ENCODE measurements at regions not wholly inside any gene's neighbourhood (a gene's known extent, or its start where the extent isn't known, plus 50 kb on each side); places are given as distances from the start of the nearest gene placed in this dataset.
"Not testable (repeated sequence)": the region's sequence is repeated elsewhere in the genome, so short reads cannot be mapped to it uniquely, and the experiment has no call there.

DNA sequence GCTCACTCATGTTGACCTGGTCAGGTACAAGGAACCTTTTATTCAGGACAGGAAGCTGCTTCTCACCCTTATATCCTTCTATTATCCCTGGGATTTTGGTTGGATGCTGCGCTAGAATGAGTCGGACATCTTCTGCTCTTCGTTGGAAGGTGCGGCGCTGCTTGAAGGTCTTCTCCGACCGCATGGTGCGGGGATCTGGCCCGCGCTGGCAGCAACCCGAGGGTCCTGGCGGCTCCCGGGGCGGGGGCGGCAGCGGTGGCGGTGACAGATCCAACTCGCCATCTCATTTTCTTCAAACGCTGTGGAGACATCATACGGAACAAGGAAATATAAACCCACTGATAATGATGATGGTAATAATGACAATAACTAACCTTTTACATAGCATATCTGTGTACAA lies 126.3 kb downstream of the ATXN7L3B start:
- no peak for DNase-seq (ENCODE audit: low spot score)
- WGBS: 97% methylated on average over 20 of the region's 20 CpGs
- Histone ChIP-seq H3K9me3 (no peaks in the 10 kb centered on the region), H3K36me3 (no peaks in the 10 kb centered on the region), H3K4me3 (no peak overlapping the region), H3K27ac (no peak overlapping the region), H3K4me1 (replicated peaks) (no peaks in the 10 kb centered on the region), H3K27me3 (replicated peaks; ENCODE audit: insufficient read depth) (no peaks in the 10 kb centered on the region)
- TF ChIP-seq, protein P1, sequence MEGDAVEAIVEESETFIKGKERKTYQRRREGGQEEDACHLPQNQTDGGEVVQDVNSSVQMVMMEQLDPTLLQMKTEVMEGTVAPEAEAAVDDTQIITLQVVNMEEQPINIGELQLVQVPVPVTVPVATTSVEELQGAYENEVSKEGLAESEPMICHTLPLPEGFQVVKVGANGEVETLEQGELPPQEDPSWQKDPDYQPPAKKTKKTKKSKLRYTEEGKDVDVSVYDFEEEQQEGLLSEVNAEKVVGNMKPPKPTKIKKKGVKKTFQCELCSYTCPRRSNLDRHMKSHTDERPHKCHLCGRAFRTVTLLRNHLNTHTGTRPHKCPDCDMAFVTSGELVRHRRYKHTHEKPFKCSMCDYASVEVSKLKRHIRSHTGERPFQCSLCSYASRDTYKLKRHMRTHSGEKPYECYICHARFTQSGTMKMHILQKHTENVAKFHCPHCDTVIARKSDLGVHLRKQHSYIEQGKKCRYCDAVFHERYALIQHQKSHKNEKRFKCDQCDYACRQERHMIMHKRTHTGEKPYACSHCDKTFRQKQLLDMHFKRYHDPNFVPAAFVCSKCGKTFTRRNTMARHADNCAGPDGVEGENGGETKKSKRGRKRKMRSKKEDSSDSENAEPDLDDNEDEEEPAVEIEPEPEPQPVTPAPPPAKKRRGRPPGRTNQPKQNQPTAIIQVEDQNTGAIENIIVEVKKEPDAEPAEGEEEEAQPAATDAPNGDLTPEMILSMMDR (IDR thresholded peaks at IDR 0.05): no peak
- TF ChIP-seq POLR2AphosphoS5 (IDR thresholded peaks at IDR 0.05): no peak
- TF ChIP-seq POLR2A (IDR thresholded peaks at IDR 0.05): no peak
- intact Hi-C loops (cut with DNase I): no loop called here

DNA sequence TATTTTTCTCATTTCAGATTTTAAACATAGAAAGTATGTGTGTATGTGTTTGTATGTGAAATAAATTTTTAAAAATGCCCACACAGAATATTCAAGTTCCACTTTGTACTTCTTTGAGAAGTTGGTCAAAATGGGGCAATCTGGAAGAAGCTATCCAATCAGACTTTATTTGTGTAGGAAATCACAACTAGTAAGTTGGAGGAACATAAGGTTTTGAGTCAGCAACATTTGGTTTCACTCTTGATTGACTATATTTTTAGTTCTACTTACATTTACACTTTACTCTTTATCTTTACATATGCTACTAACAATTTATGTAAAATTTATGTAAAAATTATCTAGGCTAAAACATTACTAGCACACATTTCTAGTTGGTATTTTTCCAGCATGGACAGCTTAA lies 128.1 kb downstream of the ATXN7L3B start:
- intact Hi-C loops (cut with DNase I): no loop called here
- Histone ChIP-seq H3K36me3 (no peaks in the 10 kb centered on the region), H3K27ac (no peak overlapping the region), H3K9me3 (no peaks in the 10 kb centered on the region), H3K4me3 (no peak overlapping the region), H3K4me1 (replicated peaks) (no peaks in the 10 kb centered on the region), H3K27me3 (replicated peaks; ENCODE audit: insufficient read depth) (no peaks in the 10 kb centered on the region)
- DNase-seq (ENCODE audit: low spot score): no peak
- TF ChIP-seq, protein P1 (IDR thresholded peaks at IDR 0.05): no peak
- no peak for TF ChIP-seq POLR2AphosphoS5 (IDR thresholded peaks at IDR 0.05)

DNA sequence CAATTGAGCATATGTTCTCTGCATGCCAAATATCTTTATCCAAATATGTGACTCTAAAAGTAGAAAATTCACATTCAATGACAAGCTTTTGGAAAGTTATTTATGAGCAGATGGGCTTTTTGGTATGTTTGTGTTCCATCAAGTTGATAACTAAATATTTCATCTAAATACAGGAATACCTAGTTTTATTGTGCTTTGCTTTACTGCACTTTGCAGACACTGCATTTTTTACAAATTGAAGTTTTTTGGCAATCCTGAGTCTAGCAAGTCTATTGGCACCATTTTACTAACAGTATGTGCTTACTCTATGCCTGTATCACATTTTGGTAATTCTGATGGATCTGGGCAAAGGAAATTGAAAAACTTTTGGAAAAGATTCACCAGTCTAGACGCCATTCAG lies 133.8 kb downstream of the ATXN7L3B start:
- Histone ChIP-seq H3K4me1 (replicated peaks) (no peaks in the 10 kb centered on the region), H3K36me3 (no peaks in the 10 kb centered on the region), H3K27me3 (replicated peaks; ENCODE audit: insufficient read depth) (no peaks in the 10 kb centered on the region), H3K4me3 (no peak overlapping the region), H3K9me3 (no peaks in the 10 kb centered on the region), H3K27ac (no peak overlapping the region)
- DNase-seq (ENCODE audit: low spot score): no peak
- WGBS: 54% methylated on average over 1 of the region's 1 CpG
- intact Hi-C loops (cut with DNase I): no loop called here
- TF ChIP-seq, protein P1 (IDR thresholded peaks at IDR 0.05): no peak
- TF ChIP-seq POLR2A (IDR thresholded peaks at IDR 0.05) (no peak), POLR2AphosphoS5 (IDR thresholded peaks at IDR 0.05) (no peak)

DNA sequence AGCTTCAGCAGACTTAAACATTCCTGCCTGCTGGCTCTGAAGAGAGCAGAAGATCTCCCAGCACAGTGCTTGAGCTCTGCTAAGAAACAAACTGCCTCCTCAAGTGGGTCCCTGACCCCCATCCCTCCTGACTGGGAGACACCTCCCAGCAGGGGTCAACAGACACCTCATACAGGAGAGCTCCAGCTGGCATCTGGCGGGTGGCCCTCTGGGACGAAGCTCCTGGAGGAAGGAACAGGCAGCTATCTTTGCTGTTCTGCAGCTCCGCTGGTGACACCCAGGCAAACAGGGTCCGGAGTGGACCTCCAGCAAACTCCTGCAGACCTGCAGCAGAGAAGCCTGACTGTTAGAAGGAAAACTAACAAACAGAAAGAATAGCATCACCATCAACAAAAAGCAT lies 139.3 kb downstream of the ATXN7L3B start:
- DNase-seq (ENCODE audit: low spot score); H3K4me3 ChIP-seq; H3K9me3 ChIP-seq; H3K36me3 ChIP-seq; H3K4me1 ChIP-seq (replicated peaks); H3K27ac ChIP-seq; H3K27me3 ChIP-seq (replicated peaks; ENCODE audit: insufficient read depth); intact Hi-C loops (cut with DNase I): not testable (repeated sequence)
- 91% methylated on average over 4 of the region's 4 CpGs for WGBS

DNA sequence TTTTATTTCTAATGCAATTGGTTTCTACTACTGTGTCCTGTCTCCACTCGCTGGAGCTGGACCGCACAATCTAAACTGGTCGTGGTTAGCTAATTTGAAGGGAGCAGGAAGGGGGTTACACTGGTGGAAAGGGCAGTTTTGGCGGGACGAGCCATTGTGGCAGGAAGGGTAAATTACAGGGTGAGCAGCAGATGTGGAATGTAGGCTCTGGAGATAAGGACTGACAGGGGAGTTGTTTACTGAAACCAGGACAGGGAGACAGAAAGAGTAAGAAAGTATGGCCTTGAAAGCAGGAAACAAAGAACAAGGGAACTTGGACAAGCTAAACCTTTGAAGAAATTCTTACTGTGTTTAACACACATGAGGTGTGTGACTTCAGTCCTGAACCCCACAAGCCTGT lies 147.8 kb downstream of the ATXN7L3B start:
- Histone ChIP-seq H3K27ac (no peak overlapping the region), H3K27me3 (replicated peaks; ENCODE audit: insufficient read depth) (no peaks in the 10 kb centered on the region), H3K4me3 (no peak overlapping the region), H3K9me3 (no peaks in the 10 kb centered on the region), H3K4me1 (replicated peaks) (no peaks in the 10 kb centered on the region), H3K36me3 (no peaks in the 10 kb centered on the region)
- WGBS: 81% methylated on average over 5 of the region's 5 CpGs
- intact Hi-C loops (cut with DNase I): no loop called here
- TF ChIP-seq POLR2AphosphoS5 (IDR thresholded peaks at IDR 0.05) (no peak), POLR2A (IDR thresholded peaks at IDR 0.05) (no peak)
- TF ChIP-seq, protein P1 (IDR thresholded peaks at IDR 0.05): no peak
- no peak for DNase-seq (ENCODE audit: low spot score)
